Testis (tissue), 2 donors: ENCODE measurements at regions not wholly inside any gene's neighbourhood (a gene's known extent, or its start where the extent isn't known, plus 50 kb on each side); places are given as distances from the start of the nearest gene placed in this dataset.

Experiments
- DNase-seq: peaks from one replicate; pipeline ENCODE4 v3.0.0-alpha.2; 2019
- H3K27ac ChIP-seq, 2 donors: fragments of 200-600 bp; sonication (generic); one replicate each; pipeline ENCODE4 v1.5.1; 2019
- H3K27me3 ChIP-seq: fragments of 200-600 bp; sonication (generic); one replicate; pipeline ENCODE4 v1.5.1; 2019
- H3K36me3 ChIP-seq: fragments of 200-600 bp; sonication (generic); one replicate; pipeline ENCODE4 v1.5.1; 2017; ENCODE audit warnings: low read depth; ENCODE audit errors: missing control alignments
- H3K4me1 ChIP-seq: fragments of 200-600 bp; sonication (generic); one replicate; pipeline ENCODE4 v1.5.1; 2019
- H3K4me3 ChIP-seq, 2 donors: fragments of 200-600 bp; sonication (generic); one replicate each; pipeline ENCODE4 v1.5.1; 2017 to 2019
- H3K9me3 ChIP-seq: fragments of 200-600 bp; sonication (generic); one replicate; pipeline ENCODE4 v1.5.1; 2017
- POLR2A ChIP-seq: fragments of 450-650 bp; IDR thresholded peaks from one replicate; pipeline ENCODE4 v1.6.1; 2017; ENCODE audit warnings: antibody characterized with exemption, mild to moderate bottlenecking, moderate library complexity
- WGBS, 2 donors: methylation state at CpG; one replicate each; pipeline ENCODE4 v1.1.5; 2018; 5-methylcytosine and 5-hydroxymethylcytosine counted together
- intact Hi-C: fragments of 100-400 bp; cut with DNase I; formaldehyde crosslinking; loops from one replicate; pipeline ENCODE4 v1.15.1; 2023; ENCODE audit warnings: low total_unique reads
- TF ChIP-seq, protein P1 (sequence below), 3 experiments: fragments of 450-650 bp in 2 of 3; fragments of 200-600 bp in 1 of 3; sonication (generic) in 1 of 3; IDR thresholded peaks; one replicate each; pipeline ENCODE4 v1.5.1; 2016 to 2019; ENCODE audit warnings: antibody characterized with exemption in 3 of 3, mild to moderate bottlenecking in 2 of 3, moderate library complexity in 1 of 3

DNA sequence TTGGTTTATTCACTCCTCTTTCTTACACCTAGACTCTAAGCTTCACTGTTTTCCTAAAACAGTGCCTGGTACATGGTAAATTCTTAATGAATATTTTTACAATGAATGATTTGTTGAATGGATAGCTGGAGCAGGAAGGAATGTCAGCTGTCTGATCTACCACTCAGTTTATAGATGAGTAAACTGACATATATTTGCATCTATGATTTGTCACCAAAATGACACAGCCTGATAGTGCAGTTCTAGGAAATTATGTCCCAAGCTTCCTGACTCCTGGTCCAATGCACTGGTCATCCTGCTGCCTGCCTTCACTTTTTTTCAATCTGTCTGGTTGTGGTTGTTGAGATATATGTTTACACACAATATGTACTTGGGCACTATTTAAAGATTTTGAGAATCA lies 651.7 kb upstream of the WWC1 start:
- no peaks in the 10 kb centered on the region for H3K36me3 ChIP-seq
- no peak for DNase-seq
- H3K27ac ChIP-seq = no peak overlapping the region
- no peaks in the 10 kb centered on the region for H3K27me3 ChIP-seq
- no peaks in the 10 kb centered on the region for H3K9me3 ChIP-seq
- H3K4me1 ChIP-seq = no peaks in the 10 kb centered on the region
- H3K4me3 ChIP-seq = no peak overlapping the region
- TF ChIP-seq, protein P1, sequence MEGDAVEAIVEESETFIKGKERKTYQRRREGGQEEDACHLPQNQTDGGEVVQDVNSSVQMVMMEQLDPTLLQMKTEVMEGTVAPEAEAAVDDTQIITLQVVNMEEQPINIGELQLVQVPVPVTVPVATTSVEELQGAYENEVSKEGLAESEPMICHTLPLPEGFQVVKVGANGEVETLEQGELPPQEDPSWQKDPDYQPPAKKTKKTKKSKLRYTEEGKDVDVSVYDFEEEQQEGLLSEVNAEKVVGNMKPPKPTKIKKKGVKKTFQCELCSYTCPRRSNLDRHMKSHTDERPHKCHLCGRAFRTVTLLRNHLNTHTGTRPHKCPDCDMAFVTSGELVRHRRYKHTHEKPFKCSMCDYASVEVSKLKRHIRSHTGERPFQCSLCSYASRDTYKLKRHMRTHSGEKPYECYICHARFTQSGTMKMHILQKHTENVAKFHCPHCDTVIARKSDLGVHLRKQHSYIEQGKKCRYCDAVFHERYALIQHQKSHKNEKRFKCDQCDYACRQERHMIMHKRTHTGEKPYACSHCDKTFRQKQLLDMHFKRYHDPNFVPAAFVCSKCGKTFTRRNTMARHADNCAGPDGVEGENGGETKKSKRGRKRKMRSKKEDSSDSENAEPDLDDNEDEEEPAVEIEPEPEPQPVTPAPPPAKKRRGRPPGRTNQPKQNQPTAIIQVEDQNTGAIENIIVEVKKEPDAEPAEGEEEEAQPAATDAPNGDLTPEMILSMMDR (IDR thresholded peaks at IDR 0.05) = no peak
- no peak for TF ChIP-seq POLR2A
- intact Hi-C loops = no loop called here

DNA sequence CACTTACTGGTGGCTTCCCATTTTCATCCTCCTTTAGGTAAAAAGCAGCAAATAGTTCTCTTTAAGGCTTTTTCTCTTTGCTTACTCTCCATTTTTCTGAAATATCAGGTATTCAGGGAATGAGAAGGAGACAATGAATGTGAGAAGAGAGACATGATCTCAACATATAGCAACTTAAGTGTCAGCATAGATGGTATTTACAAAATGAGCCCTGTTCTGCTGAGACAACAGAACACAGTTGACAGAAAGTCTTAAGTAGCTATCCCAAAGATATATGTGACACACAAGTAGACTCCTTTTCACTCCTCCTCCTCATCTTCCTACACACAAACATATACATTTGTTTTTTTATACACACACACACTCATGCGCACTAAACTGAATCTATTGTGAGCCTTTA lies 649.3 kb upstream of the WWC1 start:
- intact Hi-C loops = no loop called here
- no peak for TF ChIP-seq POLR2A
- TF ChIP-seq, protein P1 (IDR thresholded peaks at IDR 0.05) = no peak
- 98 to 100% methylated on average over 1 of the region's 1 CpG for WGBS, 2 donors
- Histone ChIP-seq H3K4me3 (no peak overlapping the region), H3K27me3 (no peaks in the 10 kb centered on the region), H3K36me3 (no peaks in the 10 kb centered on the region), H3K27ac (no peak overlapping the region), H3K4me1 (no peaks in the 10 kb centered on the region), H3K9me3 (no peaks in the 10 kb centered on the region)
- DNase-seq = no peak

DNA sequence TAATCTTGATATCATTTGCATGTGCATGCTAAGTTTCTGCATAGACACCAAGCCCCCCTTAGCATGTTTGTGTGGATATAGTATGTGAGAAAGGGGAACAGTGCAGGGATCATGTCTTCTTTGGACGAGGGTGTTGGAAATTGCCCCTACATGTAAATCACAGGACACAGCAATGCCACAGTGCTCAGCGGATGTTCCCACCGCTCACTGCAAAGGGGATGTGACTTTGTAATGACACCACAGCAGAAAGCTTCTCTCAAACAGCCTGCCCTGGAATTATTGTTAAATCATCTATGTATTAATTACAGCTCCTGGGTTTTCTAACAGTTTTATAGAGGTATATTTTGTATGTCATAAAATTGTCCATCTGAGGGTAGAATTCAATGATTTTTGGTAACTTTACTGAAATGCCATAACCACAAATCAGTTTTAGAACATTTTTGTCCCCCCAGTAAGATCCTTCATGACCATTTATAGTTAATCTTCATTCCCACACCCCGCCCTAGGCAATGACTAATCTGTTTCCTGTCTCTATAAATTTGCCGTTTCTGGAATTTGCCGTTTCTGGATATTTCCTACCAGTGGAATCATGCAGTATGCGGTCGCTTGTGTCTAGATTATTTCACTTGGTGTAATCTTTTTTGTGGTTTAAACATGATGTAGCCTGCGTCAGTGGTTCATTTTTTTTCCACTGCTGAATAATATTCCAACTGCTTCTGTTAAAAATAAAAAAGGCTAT lies 648.5 kb upstream of the WWC1 start:
- no peak for DNase-seq
- no peaks in the 10 kb centered on the region for H3K27me3 ChIP-seq
- WGBS, 2 donors = 73 to 82% methylated on average over 9 of the region's 9 CpGs
- intact Hi-C loops = no loop called here
- no peaks in the 10 kb centered on the region for H3K9me3 ChIP-seq
- TF ChIP-seq, protein P1 (IDR thresholded peaks at IDR 0.05) = no peak
- TF ChIP-seq POLR2A = no peak
- no peak overlapping the region for H3K4me3 ChIP-seq
- H3K36me3 ChIP-seq = no peaks in the 10 kb centered on the region
- no peaks in the 10 kb centered on the region for H3K4me1 ChIP-seq
- H3K27ac ChIP-seq = no peak overlapping the region

DNA sequence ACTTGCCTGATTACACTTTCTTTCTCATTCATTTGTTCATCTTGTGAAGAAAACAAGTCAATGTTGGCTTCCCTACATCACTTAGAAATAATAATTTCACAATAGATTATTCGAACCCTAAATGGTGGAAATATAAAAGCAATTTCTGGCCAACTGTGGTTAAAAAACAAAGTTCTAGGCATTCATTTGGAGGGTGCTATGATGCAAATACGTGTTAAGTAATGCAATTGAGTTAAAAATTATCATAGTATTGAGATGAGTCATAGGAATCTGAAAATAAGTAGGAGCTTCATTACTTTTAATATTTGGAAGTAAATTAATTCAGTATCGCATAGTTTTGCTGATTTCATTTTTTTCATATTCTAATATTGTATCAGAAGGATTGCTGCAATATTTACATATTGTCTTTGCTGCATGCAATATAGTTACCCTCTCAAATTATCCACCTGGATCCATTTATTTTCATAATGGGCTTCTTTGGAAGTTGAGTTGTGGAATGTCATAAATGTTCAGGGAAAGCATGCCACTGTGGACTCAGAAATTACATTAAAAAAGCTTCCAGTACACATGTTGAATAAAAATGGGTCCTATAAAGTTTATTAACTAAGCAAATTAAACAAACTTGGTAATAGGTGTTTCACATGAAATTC lies 647.7 kb upstream of the WWC1 start:
- WGBS, 2 donors = 89 to 92% methylated on average over 3 of the region's 3 CpGs
- intact Hi-C loops = no loop called here

More for the DNA sequence above, 647.7 kb upstream of the WWC1 start:
- Histone ChIP-seq H3K27me3 (no peaks in the 10 kb centered on the region), H3K27ac (no peak overlapping the region), H3K36me3 (no peaks in the 10 kb centered on the region), H3K9me3 (no peaks in the 10 kb centered on the region), H3K4me3 (no peak overlapping the region), H3K4me1 (no peaks in the 10 kb centered on the region)
- TF ChIP-seq, protein P1 (IDR thresholded peaks at IDR 0.05) = no peak
- no peak for TF ChIP-seq POLR2A
- DNase-seq = no peak
